ENCODE measurements at regions not wholly inside any gene's neighbourhood (a gene's known extent, or its start where the extent isn't known, plus 50 kb on each side); places are given as distances from the start of the nearest gene placed in this dataset.

GRCh38 chr6:88376768-88377387 lies 210.7 kb upstream of the CNR1 start:
- H3K14ac ChIP-seq (ENCODE audit: insufficient read depth, low read length) = no peak overlapping the region
- Mint-ChIP-seq H3K4me3 (no peak overlapping the region), H3K27ac (no peak overlapping the region), H3K36me3 (ENCODE audit: insufficient read depth in 1 of 3, low read depth in 3 of 3) (no peaks in the 10 kb centered on the region), H3K9me3 (no peaks in the 10 kb centered on the region; a peak in 1 of 5 replicates), H3K4me1 (peaks cover 33 to 42% of the 10 kb centered on the region in 2 experiments), H3K27me3 (ENCODE audit: low read depth) (no peaks in the 10 kb centered on the region)
- no peak overlapping the region for H3K27ac ChIP-seq (ENCODE audit: insufficient read length, low read depth, low read length)
- no peaks in the 10 kb centered on the region for H3K23me2 ChIP-seq (ENCODE audit: insufficient read length, low read depth, low read length, poor library complexity, severe bottlenecking)
- H3T11ph ChIP-seq (ENCODE audit: low read length) = no peak overlapping the region
- H4K5ac ChIP-seq (ENCODE audit: insufficient read length, low read depth, low read length) = no peak overlapping the region
- H3K56ac ChIP-seq (ENCODE audit: insufficient read length, low read depth, low read length) = no peak overlapping the region
- H3K4me1 ChIP-seq (ENCODE audit: insufficient read depth, low read length) = no peaks in the 10 kb centered on the region
- H2BK15ac ChIP-seq (ENCODE audit: low read depth, low read length) = no peak overlapping the region
- H3K4ac ChIP-seq (ENCODE audit: low read depth, low read length) = no peak overlapping the region
- no peak overlapping the region for H3K9ac ChIP-seq (ENCODE audit: extremely low read depth, insufficient read length, low read length)
- no peak overlapping the region for H2BK120ac ChIP-seq (ENCODE audit: low read depth, low read length, poor library complexity, severe bottlenecking)
- no peak overlapping the region for H2BK20ac ChIP-seq (ENCODE audit: low read depth, low read length, poor library complexity, severe bottlenecking)
- no peak overlapping the region for H2AFZ ChIP-seq (ENCODE audit: low read length)
- no peaks in the 10 kb centered on the region for H3K9me3 ChIP-seq (ENCODE audit: control insufficient read depth, low read depth, low read length)
- no peak overlapping the region for H3K23ac ChIP-seq (ENCODE audit: insufficient read length, low read depth, low read length)
- H2BK12ac ChIP-seq (ENCODE audit: insufficient read length, low read depth, low read length) = no peak overlapping the region
- no peak for TF ChIP-seq CTCF (conservative IDR thresholded peaks at IDR 0.05)
- no peak overlapping the region for H3K4me2 ChIP-seq (ENCODE audit: insufficient read depth, insufficient read length, low read length)
- no peak overlapping the region for H2AK5ac ChIP-seq (ENCODE audit: insufficient read length, low read length)
- H4K91ac ChIP-seq (ENCODE audit: insufficient read length, low read depth, low read length) = no peak overlapping the region
- no peaks in the 10 kb centered on the region for H4K20me1 ChIP-seq (ENCODE audit: control insufficient read depth, insufficient read depth, insufficient read length)
- no peak overlapping the region for H2BK5ac ChIP-seq (ENCODE audit: insufficient read length, low read length)
- no peaks in the 10 kb centered on the region for H3K79me2 ChIP-seq (ENCODE audit: insufficient read depth, low read length)
- no peak for DNase-seq
- no peak overlapping the region for H4K8ac ChIP-seq (replicated peaks; ENCODE audit: insufficient read length, low read depth, low read length)
- H3K18ac ChIP-seq (ENCODE audit: insufficient read length, low read depth, low read length) = no peak overlapping the region
- WGBS (ENCODE audit: extremely low coverage, insufficient read length, low lambda C conversion rate) = no CpG with 5 or more reads among the region's 2 CpGs
- no peaks in the 10 kb centered on the region for H3K27me3 ChIP-seq (ENCODE audit: insufficient read depth, low read length)
- H3K79me1 ChIP-seq (ENCODE audit: insufficient read depth, low read depth, low read length, poor library complexity, severe bottlenecking) = no peaks in the 10 kb centered on the region

All from H9 (cell line).